C4-2B (cell line): ENCODE measurements at regions not wholly inside any gene's neighbourhood (a gene's known extent, or its start where the extent isn't known, plus 50 kb on each side); places are given as distances from the start of the nearest gene placed in this dataset.
A peak's percentile ranks its signal among the peaks of the same experiment; 100 is the strongest.

Experiments
- H3K27ac ChIP-seq: fragments of 450-650 bp; 2 replicates; pipeline ENCODE4 v1.5.1; 2017
- ZFX ChIP-seq: fragments of 450-650 bp; IDR thresholded peaks from 2 replicates; pipeline ENCODE4 v1.6.1; 2017
- TF ChIP-seq, protein P1 (sequence below): fragments of 450-650 bp; conservative IDR thresholded peaks from 2 replicates; pipeline ENCODE4 v1.5.1; 2017; ENCODE audit warnings: mild to moderate bottlenecking

- H3K27ac ChIP-seq, result no peak overlapping the region
- TF ChIP-seq, protein P1, sequence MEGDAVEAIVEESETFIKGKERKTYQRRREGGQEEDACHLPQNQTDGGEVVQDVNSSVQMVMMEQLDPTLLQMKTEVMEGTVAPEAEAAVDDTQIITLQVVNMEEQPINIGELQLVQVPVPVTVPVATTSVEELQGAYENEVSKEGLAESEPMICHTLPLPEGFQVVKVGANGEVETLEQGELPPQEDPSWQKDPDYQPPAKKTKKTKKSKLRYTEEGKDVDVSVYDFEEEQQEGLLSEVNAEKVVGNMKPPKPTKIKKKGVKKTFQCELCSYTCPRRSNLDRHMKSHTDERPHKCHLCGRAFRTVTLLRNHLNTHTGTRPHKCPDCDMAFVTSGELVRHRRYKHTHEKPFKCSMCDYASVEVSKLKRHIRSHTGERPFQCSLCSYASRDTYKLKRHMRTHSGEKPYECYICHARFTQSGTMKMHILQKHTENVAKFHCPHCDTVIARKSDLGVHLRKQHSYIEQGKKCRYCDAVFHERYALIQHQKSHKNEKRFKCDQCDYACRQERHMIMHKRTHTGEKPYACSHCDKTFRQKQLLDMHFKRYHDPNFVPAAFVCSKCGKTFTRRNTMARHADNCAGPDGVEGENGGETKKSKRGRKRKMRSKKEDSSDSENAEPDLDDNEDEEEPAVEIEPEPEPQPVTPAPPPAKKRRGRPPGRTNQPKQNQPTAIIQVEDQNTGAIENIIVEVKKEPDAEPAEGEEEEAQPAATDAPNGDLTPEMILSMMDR, result no peak
- no peak for TF ChIP-seq ZFX
Observed at GRCh38 chrX:45846328-45846727, 645.7 kb upstream of the DIPK2B start.

DNA sequence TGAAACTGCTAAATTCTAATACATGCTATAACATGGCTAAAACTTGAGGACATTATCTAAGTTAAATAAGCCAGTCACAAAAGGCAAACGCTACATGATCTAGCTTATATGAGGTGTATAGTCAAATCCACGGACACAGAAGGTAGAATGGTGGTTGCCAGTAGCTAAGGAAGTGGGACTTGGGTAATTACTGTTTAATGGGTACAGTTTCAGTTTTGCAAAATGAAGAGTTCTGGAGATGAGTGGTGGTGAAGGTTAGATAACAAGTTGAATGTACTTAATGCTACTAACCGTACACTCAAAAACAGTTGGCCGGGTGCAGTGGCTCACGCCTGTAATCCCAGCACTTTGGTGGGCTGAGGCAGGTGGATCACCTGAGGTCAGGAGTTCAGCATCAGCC lies 644.5 kb upstream of the DIPK2B start:
- TF ChIP-seq ZFX, result no peak
- TF ChIP-seq, protein P1, result no peak

GRCh38 chrX:45843518-45843917 lies 642.8 kb upstream of the DIPK2B start:
- H3K27ac ChIP-seq, result no peak overlapping the region
- TF ChIP-seq, protein P1, result peak; percentile 32
- no peak for TF ChIP-seq ZFX

More for the DNA sequence above, 644.5 kb upstream of the DIPK2B start:
- H3K27ac ChIP-seq, result no peak overlapping the region

- no peak overlapping the region for H3K27ac ChIP-seq
- TF ChIP-seq ZFX, result no peak
- TF ChIP-seq, protein P1, result no peak
Observed at GRCh38 chrX:45842926-45843315, 642.2 kb upstream of the DIPK2B start.

GRCh38 chrX:45842207-45842925 lies 641.7 kb upstream of the DIPK2B start:
- TF ChIP-seq, protein P1, result no peak
- no peak for TF ChIP-seq ZFX
- no peak overlapping the region for H3K27ac ChIP-seq

DNA sequence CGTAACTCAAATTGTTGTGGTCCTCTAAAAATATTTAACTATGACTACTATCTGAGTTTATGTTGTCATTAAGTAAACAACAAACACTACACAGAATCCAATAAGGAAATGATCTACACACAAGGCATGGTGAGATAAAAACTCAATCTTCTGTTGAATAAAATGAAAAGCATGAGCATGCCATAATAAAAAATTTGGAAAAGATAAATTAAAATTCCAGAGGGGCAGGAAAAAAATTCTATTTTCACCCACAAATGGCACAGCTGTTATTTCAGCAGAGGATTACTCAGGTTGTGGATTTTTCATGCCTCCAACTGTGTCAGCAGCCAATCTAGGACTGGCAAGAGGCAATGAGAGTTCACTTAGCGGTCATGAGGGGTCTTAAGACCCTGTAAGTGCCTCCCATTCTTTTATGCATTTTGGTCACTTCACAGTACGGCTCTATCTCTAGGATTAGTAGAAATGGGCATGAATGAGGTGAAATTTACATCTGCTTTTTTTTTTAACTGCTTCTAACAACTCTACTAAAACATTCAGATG lies 639.8 kb upstream of the DIPK2B start:
- H3K27ac ChIP-seq, result peak overlapping the region; percentile 51; the same call in 1 of the 2 replicates
- TF ChIP-seq, protein P1, result no peak

GRCh38 chrX:45830343-45830742 lies 629.7 kb upstream of the DIPK2B start:
- TF ChIP-seq, protein P1, result no peak
- no peak overlapping the region for H3K27ac ChIP-seq
